ENCODE measurements at regions not wholly inside any gene's neighbourhood (a gene's known extent, or its start where the extent isn't known, plus 50 kb on each side); places are given as distances from the start of the nearest gene placed in this dataset.

GRCh38 chr17:71760062-71760720 is 360.6 kb upstream of the SOX9 start:
- peak; percentile 31 for TF ChIP-seq CTCF (IDR thresholded peaks at IDR 0.05; ENCODE audit: low read depth, low read length, missing control alignments)
- in situ Hi-C loops (cut with HindIII; ENCODE audit: low sequenced_read_pairs), result no loop called here
- no peak overlapping the region for H3K4me3 ChIP-seq (ENCODE audit: low read depth, low read length)
- peak; percentile 54 for DNase-seq (ENCODE audit: low read depth)

GRCh38 chr17:71762526-71762925 is 358.3 kb upstream of the SOX9 start:
- TF ChIP-seq CTCF (IDR thresholded peaks at IDR 0.05; ENCODE audit: low read depth, low read length, missing control alignments), result no peak
- DNase-seq (ENCODE audit: low read depth), result no peak
- no peak overlapping the region for H3K4me3 ChIP-seq (ENCODE audit: low read depth, low read length)
- in situ Hi-C loops (cut with HindIII; ENCODE audit: low sequenced_read_pairs), result no loop called here

DNA sequence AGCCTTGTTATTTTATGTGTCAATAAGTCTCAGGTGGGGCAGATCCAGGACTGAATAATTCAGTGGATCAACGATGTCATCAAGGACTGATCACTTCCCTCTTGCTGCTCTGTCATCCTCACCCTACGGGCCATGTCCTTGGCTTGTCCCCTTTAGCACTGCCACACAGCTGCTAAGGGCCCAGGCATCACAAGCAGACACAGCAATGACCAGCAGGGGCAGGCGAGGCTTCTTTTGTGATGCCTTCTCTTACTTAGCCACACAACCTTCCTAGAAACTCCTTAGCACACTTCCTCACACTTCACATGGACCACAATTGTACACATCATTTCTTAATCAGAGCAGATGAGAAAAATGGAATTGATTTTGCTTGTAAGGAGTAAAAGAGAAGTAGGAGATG is 356.3 kb upstream of the SOX9 start:
- no peak overlapping the region for H3K4me3 ChIP-seq (ENCODE audit: low read depth, low read length)
- TF ChIP-seq CTCF (IDR thresholded peaks at IDR 0.05; ENCODE audit: low read depth, low read length, missing control alignments), result peak; percentile 44
- in situ Hi-C loops (cut with HindIII; ENCODE audit: low sequenced_read_pairs), result no loop called here
- no peak for DNase-seq (ENCODE audit: low read depth)

DNA sequence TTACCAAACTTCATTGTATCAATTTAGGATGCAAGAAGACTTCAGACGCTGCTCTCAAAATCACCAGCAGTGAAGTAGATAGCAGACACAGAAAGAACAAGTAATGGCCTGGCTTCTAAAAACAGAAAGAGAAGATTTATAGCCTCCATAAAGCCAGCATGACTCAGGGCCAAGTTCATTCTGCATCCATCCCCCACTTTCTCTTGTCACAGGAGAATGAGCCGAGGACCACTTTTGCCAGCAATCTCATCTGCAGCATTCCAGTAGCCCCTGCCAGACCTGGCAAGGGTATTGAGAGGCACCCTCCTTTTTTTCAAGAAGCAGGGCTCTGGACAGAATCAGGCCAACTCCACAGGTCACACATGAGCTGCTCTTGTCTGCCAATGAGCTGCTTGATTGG is 355.4 kb upstream of the SOX9 start:
- in situ Hi-C loops (cut with HindIII; ENCODE audit: low sequenced_read_pairs), result no loop called here
- DNase-seq (ENCODE audit: low read depth), result no peak
- no peak for TF ChIP-seq CTCF (IDR thresholded peaks at IDR 0.05; ENCODE audit: low read depth, low read length, missing control alignments)
- no peak overlapping the region for H3K4me3 ChIP-seq (ENCODE audit: low read depth, low read length)

DNA sequence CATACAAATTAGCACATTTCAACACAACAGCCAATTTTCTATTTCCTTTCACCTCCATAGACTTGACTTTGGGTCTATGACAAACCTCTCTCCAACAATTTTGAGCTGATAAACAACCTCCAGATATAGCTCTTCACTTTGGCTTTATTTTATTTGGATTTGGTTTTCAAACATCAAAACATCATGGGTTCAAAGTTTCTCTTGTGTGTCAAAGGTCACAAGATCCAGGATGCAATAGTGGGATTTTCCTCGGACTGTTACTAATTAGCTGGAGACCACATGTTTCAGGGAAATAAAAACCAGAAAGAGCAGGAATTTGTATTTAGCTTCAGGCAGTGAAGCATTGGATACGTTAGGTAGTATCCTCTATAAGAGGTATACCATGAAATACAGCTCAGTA is 351.0 kb upstream of the SOX9 start:
- TF ChIP-seq CTCF (IDR thresholded peaks at IDR 0.05; ENCODE audit: low read depth, low read length, missing control alignments), result no peak
- no peak overlapping the region for H3K4me3 ChIP-seq (ENCODE audit: low read depth, low read length)
- DNase-seq (ENCODE audit: low read depth), result no peak
- in situ Hi-C loops (cut with HindIII; ENCODE audit: low sequenced_read_pairs), result no loop called here

DNA sequence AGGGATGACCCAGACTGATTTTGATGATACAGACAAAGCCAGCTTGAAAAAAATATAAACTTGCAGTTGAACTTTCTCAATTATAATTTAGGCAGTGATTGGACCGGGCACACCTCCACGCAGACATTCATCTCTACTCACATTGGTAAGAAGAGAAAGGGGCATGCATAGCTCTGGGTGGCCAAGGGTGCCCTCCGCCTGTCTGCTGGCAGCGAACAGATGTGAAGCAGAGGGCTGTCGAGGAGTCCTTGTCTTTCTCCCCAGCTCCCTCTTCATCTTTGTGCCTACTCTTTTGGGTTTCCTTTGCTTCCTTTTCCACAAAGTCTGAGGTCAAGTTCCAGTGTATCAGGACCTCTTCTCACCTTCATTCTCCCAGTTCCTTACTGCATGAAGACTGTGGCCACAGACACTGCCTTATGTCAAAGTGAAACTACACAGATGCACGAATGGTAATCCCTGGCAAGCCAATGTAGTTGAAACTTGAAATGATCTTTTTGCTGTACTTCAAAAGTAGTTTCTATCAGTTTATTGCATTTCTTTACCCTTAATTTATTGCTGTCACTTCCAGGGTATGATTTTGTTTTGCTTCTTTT is 343.7 kb upstream of the SOX9 start:
- no peak for TF ChIP-seq CTCF (IDR thresholded peaks at IDR 0.05; ENCODE audit: low read depth, low read length, missing control alignments)
- H3K4me3 ChIP-seq (ENCODE audit: low read depth, low read length), result no peak overlapping the region
- DNase-seq (ENCODE audit: low read depth), result no peak
- in situ Hi-C loops (cut with HindIII; ENCODE audit: low sequenced_read_pairs), result no loop called here

Data from astrocyte of the cerebellum (primary cell).